Skin of body (tissue), 2 donors: ENCODE measurements at regions not wholly inside any gene's neighbourhood (a gene's known extent, or its start where the extent isn't known, plus 50 kb on each side); places are given as distances from the start of the nearest gene placed in this dataset. TPM values are rescaled to one million over a fixed set of nuclear protein-coding genes. Genes with fewer than 3 reads are reported as not detected.
"Not testable (repeated sequence)": the region's sequence is repeated elsewhere in the genome, so short reads cannot be mapped to it uniquely, and the experiment has no call there.

Experiments used
- DNase-seq: peaks from one replicate; lab custom pipeline; 2025; lab: John Stamatoyannopoulos, UW
- small RNA-seq: library from RNA; depleted of rRNA; stranded (forward); fragments of <200 nt; gene quantifications from one replicate; pipeline ENCODE3, GENCODE V24; 2014; ENCODE audit warnings: low replicate concordance

GRCh38 chr3:89034723-89035122 lies 72.7 kb upstream of the EPHA3 start:
- DNase-seq, result not testable (repeated sequence)

- DNase-seq, result peak; percentile 1
Measured at GRCh38 chr3:89038869-89039268, 68.6 kb upstream of the EPHA3 start.

GRCh38 chr3:89042236-89042835 lies 65.1 kb upstream of the EPHA3 start:
- no peak for DNase-seq

GRCh38 chr3:89043406-89043932 lies 64.0 kb upstream of the EPHA3 start:
- no peak for DNase-seq

GRCh38 chr3:89046661-89047060 lies 60.8 kb upstream of the EPHA3 start:
- DNase-seq, result no peak

- DNase-seq, result no peak
Measured at GRCh38 chr3:89049119-89049518, 58.3 kb upstream of the EPHA3 start.

- DNase-seq, result no peak
Measured at GRCh38 chr3:89052386-89052785, 55.0 kb upstream of the EPHA3 start.

GRCh38 chr3:89057398-89057797 lies 50.0 kb upstream of the EPHA3 start:
- DNase-seq, result no peak

Small RNA genes in the stretch of these regions (small RNA-seq; reads per million reads assigned to genes)
- not detected for gene RF00019
